GM21786 (cell line): ENCODE measurements at regions not wholly inside any gene's neighbourhood (a gene's known extent, or its start where the extent isn't known, plus 50 kb on each side); places are given as distances from the start of the nearest gene placed in this dataset.
"Not testable (repeated sequence)": the region's sequence is repeated elsewhere in the genome, so short reads cannot be mapped to it uniquely, and the experiment has no call there.

Experiments used
- ATAC-seq: cut with Tn5 transposase; IDR thresholded peaks from one replicate; pipeline ENCODE4 v1.9.1; 2021; ENCODE audit not compliant: unreplicated experiment

DNA sequence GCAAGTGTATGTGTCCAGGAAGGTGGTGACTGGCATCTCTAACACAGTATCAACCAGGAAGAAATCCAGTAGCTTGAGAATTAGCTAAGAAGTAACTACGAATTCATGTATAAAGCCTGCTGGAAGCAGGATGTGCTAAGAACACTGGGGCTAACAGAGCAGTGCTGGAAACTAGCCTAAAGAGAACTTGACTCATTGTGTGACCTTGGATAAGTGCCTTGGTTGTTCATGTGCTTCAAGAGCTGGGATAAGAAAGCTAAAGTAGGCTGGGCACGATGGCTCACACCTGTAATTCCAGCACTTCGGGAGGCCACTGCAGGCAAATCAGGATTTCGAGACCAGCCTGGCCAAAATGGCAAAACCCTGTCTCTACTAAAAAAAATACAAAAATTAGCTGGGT is 186.9 kb downstream of the RRAGC start:
- ATAC-seq = no peak

DNA sequence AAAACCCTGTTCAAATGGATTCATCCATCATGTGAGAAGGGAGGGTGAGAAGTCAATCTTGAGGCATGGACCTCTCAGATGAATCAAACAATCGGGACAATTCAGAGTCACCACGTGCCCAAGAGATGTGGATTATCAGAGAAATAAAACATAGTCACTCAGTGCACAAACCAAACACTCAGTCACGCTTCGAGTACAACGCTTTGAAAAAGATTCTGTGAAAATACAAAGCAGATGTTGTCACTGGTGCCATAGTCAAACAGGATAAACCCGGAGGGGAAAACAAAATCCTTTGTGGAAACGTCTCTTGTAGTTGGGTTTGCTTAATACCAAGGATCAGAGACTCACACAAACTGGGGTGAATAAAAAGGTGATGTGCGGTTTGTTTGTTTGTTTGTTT is 188.4 kb downstream of the RRAGC start:
- no peak for ATAC-seq

DNA sequence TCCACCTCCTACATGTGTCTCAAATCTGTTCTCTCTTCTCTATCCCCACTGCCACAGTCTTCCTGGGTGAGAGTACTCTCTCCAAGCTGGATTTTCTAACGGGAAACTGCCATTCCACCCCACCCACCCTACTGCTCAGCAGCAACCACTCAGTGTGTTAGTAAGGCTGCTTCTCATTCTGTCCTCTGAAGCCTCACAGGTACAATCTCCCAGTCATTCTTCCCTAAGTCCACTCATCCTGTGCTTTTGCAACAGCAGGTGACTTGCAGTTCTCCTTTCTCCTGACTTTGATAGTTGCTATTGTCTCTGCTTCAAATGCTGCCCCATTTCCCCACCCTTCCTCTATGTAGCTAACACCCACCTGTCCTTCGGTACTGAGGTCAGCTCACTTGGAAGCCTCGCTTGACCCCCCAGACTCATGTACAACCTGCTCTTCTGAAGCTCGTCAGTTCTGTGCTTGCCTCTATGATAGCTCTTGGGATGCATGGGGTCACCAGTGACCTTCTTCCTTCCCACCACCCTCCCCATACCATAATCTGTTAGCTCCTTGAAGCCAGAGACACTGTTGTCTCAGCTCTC is 188.9 kb downstream of the RRAGC start:
- no peak for ATAC-seq

GRCh38 chr1:38667626-38668025 is 191.9 kb downstream of the RRAGC start:
- no peak for ATAC-seq

DNA sequence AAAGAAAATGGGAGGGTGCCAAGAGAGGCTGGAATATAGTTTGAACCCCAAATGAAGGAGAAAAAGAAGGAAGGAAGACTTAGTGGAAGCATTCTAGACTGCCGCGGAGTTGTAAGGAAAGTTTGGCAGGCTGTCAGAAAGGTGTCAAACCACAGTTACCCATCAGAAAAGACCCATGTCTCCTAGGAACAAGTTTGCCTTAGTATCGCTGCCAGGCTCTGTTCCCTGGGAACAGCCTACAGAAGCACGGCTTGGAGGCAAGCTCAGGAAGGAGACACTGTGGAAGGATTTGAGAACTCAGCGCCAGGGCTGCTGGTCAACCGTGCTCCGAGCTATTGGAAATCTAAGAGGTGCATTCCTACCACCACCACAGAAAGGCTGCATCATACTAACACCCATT is 197.4 kb downstream of the RRAGC start:
- ATAC-seq = no peak

- no peak for ATAC-seq
Observed at GRCh38 chr1:38658883-38659282, 200.7 kb downstream of the RRAGC start.

GRCh38 chr1:38657873-38658272 is 201.7 kb downstream of the RRAGC start:
- no peak for ATAC-seq

DNA sequence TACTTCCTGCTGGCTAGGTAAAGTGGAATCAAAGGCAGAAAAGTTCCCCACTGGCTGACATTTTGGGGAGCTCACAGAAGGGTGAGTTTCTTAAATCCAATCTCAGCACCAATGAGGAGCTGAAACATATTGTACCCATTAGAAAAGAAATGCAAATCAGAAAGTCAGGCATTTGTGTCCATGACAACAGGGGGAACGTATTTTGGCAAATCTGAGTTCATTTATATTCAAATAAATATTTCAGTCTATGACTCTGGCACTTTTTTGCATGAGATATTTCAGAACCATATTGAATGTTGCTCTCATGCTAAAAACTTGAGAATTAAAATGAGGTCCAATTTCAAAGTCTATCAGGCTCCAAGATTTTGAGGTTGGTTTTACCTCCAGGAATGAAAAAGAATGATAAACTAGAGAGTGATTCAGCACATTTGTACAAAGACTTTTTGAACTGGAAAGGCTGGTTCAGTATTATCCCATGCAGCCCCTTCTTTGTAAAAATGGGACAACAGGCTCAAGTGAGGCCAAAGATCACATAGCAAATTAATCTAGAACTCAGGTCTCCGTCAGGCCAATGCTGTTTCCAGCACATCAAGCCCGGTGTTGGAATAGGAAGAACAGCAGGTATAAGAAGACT is 202.2 kb downstream of the RRAGC start:
- ATAC-seq = no peak

DNA sequence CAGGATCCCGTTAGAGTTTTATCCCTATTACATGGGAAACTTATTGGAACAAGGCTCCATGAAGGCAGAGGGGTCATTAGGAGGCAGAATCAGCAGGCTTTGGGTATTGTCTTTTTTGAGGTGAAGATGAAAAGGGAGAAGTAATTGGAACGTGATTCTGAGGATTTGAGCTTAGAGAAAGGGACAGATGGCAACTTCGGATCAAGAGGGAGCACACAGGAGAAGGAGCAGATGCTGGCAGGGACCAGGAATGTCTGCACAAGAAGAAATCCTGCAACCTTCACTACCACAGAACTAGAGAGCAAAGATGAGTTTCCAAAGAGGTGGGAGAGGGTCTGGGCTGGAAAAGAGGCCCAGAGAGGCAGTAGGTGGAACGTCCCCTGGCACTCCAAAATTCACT is 202.8 kb downstream of the RRAGC start:
- no peak for ATAC-seq

- no peak for ATAC-seq
Observed at GRCh38 chr1:38652217-38652616, 207.4 kb downstream of the RRAGC start.

GRCh38 chr1:38651669-38652068 is 207.9 kb downstream of the RRAGC start:
- ATAC-seq = no peak

- no peak for ATAC-seq
Observed at GRCh38 chr1:38648417-38648816, 211.2 kb downstream of the RRAGC start.

- ATAC-seq = not testable (repeated sequence)
Observed at GRCh38 chr1:38647341-38647740, 212.2 kb downstream of the RRAGC start.

- ATAC-seq = no peak
Observed at GRCh38 chr1:38644092-38644491, 215.5 kb downstream of the RRAGC start.

GRCh38 chr1:38641661-38642060 is 217.9 kb downstream of the RRAGC start:
- ATAC-seq = no peak

DNA sequence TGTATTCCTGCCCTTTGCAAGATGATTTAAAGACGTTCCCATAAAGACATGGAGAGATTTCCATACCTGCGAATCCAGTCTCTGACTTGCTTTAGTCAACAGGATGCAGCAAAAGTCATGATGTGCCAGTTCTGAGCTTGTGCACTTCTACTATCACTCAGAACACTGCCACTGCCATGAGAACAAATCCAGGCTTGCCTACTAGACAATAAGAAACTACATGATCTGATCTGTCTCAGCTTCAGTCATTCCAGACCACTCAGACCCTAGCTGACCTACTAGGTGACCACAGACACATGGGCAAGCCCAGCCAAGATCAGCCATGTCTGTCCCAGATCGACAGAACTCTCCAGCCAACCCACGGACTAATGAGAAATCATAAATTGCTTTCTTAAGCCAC is 219.2 kb downstream of the RRAGC start:
- ATAC-seq = no peak

GRCh38 chr1:38628241-38628640 is 231.3 kb downstream of the RRAGC start:
- no peak for ATAC-seq

- ATAC-seq = no peak
Observed at GRCh38 chr1:38625939-38626338, 233.6 kb downstream of the RRAGC start.

- ATAC-seq = no peak
Observed at GRCh38 chr1:38624336-38625039, 235.1 kb downstream of the RRAGC start.

- no peak for ATAC-seq
Observed at GRCh38 chr1:38623529-38623928, 236.0 kb downstream of the RRAGC start.

GRCh38 chr1:38622197-38622596 is 237.4 kb downstream of the RRAGC start:
- no peak for ATAC-seq

GRCh38 chr1:38616846-38617245 is 242.7 kb downstream of the RRAGC start:
- no peak for ATAC-seq

- ATAC-seq = no peak
Observed at GRCh38 chr1:38615680-38616079, 243.9 kb downstream of the RRAGC start.
